ENCODE measurements at regions not wholly inside any gene's neighbourhood (a gene's known extent, or its start where the extent isn't known, plus 50 kb on each side); places are given as distances from the start of the nearest gene placed in this dataset.
A peak's percentile ranks its signal among the peaks of the same experiment; 100 is the strongest.

DNA sequence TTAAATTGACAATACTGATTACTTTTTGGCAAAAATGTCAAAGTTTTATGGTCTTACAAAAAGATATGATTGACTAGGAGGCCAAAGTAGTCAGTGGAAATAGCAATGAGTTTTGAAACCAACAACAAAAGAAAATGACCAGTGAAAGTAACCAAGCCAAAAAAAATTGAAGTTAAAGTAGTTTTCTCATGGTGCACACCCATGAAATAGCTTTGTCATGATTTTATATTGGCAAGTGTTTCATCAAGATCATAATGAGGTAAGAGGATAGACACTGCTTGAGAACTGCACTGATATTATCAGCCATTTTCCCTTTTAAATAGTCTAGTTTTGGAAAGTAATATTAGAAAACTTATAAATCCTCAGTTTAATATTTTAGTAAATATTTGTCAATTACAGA, 206.2 kb upstream of the ADAMTS5 start:
- Mint-ChIP-seq H3K36me3 (no peaks in the 10 kb centered on the region), H3K4me3 (no peak overlapping the region)
- TF ChIP-seq, protein P1, sequence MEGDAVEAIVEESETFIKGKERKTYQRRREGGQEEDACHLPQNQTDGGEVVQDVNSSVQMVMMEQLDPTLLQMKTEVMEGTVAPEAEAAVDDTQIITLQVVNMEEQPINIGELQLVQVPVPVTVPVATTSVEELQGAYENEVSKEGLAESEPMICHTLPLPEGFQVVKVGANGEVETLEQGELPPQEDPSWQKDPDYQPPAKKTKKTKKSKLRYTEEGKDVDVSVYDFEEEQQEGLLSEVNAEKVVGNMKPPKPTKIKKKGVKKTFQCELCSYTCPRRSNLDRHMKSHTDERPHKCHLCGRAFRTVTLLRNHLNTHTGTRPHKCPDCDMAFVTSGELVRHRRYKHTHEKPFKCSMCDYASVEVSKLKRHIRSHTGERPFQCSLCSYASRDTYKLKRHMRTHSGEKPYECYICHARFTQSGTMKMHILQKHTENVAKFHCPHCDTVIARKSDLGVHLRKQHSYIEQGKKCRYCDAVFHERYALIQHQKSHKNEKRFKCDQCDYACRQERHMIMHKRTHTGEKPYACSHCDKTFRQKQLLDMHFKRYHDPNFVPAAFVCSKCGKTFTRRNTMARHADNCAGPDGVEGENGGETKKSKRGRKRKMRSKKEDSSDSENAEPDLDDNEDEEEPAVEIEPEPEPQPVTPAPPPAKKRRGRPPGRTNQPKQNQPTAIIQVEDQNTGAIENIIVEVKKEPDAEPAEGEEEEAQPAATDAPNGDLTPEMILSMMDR (IDR thresholded peaks at IDR 0.05; ENCODE audit: unreplicated experiment), result no peak

DNA sequence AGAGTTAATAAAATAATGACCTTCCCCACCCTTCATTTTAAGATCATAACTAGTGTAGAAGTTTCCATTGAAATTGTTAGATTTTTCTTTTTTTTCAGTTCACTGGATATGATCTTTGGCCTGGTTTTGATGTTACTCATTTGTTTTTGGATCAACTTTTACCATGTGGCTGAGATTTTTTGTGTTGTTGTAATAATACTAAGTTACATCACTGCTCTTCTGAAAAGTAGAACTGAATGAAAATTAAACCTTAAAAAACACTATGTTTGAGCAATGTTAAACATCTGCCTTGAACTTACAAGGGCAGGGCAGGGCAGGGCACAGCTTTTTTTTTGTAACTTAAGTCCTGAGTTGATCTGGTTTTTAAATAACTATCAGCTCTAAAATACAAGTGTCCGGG, 204.8 kb upstream of the ADAMTS5 start:
- DNase-seq (ENCODE audit: low spot score in 2 of 2, unreplicated experiment in 2 of 2), result no peak
- Mint-ChIP-seq H3K27me3 (ENCODE audit: low read depth) (no peaks in the 10 kb centered on the region), H3K27ac (no peak overlapping the region), H3K4me3 (no peak overlapping the region), H3K36me3 (no peaks in the 10 kb centered on the region), H3K9me3 (peaks cover 14% of the 10 kb centered on the region), H3K4me1 (peaks cover 7% of the 10 kb centered on the region)
- TF ChIP-seq, protein P1 (IDR thresholded peaks at IDR 0.05; ENCODE audit: unreplicated experiment), result no peak

More for the DNA sequence above, 206.2 kb upstream of the ADAMTS5 start:
- H3K27ac Mint-ChIP-seq, result no peak overlapping the region
- H3K9me3 Mint-ChIP-seq, result peaks cover 14% of the 10 kb centered on the region
- peaks cover 7% of the 10 kb centered on the region for H3K4me1 Mint-ChIP-seq
- no peaks in the 10 kb centered on the region for H3K27me3 Mint-ChIP-seq (ENCODE audit: low read depth)
- no peak for DNase-seq (ENCODE audit: low spot score in 2 of 2, unreplicated experiment in 2 of 2)

DNA sequence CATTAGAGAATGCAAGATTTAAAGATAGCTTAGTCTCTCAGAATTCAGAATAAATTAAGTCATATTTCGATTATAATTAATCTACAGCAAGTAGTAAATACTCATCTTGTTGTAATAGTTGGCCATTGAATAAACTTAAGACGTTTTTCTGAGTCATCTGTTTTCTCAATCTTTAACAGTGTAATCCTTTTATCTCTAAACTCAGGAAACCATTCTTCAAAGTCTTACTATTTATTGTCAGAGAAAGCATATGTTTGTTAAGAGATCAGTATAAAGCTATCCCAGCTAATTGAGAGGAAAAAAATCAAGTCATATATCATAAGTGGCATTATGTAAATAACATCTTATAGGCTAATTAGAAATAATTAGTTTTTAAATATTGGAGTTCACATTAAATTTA, 201.2 kb upstream of the ADAMTS5 start:
- Mint-ChIP-seq H3K36me3 (no peaks in the 10 kb centered on the region), H3K4me1 (peaks cover 24% of the 10 kb centered on the region), H3K4me3 (no peak overlapping the region), H3K27me3 (ENCODE audit: low read depth) (no peaks in the 10 kb centered on the region), H3K9me3 (peaks cover 14% of the 10 kb centered on the region), H3K27ac (no peak overlapping the region)
- TF ChIP-seq, protein P1 (IDR thresholded peaks at IDR 0.05; ENCODE audit: unreplicated experiment), result no peak
- DNase-seq (ENCODE audit: low spot score in 2 of 2, unreplicated experiment in 2 of 2), result no peak

DNA sequence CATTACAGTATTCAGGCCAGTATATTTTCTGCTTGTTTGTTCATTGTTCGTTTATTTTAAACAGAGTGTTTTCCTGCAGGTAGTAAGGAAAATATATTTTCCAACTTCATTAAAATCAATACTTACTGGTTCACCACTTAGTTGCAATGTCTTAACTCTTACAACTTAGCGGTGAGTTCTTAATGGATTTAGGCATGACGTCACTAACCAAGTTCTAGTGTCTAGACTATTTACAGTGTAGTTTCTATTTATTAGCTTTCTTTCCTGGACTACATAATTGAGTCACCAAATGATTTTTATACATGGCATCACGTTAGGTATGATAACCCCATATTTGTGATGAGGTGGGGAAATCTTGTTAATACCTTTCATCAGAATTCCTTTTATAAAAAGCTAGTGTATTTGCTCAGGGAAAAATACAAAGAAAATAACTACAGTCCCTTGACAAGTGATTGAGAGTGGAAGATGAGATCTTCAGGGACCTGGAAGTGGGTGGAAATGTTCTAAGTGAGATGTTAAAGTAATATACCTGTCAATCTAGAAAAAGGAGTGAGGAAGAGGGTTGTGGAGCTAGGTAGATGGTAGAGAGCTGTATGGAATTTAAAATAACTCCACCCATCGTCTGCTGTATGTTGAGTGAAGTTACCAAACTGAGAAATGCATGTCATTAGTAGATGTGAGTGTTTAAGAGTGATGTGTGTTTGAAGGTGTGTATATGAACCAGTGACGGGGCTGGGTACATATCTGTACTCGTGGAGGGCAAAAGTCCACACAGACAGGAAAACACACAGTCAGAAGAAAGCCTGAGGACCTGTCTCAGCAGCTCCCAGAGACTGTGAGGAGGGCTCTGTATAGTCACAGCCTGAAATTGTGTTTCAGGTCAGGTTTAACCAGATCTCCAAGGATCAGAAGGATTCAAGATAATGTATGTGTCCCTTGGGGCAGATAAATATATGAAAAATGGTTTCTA, 197.6 kb upstream of the ADAMTS5 start:
- no peak overlapping the region for H3K4me3 Mint-ChIP-seq
- no peak for DNase-seq (ENCODE audit: low spot score in 2 of 2, unreplicated experiment in 2 of 2)

DNA sequence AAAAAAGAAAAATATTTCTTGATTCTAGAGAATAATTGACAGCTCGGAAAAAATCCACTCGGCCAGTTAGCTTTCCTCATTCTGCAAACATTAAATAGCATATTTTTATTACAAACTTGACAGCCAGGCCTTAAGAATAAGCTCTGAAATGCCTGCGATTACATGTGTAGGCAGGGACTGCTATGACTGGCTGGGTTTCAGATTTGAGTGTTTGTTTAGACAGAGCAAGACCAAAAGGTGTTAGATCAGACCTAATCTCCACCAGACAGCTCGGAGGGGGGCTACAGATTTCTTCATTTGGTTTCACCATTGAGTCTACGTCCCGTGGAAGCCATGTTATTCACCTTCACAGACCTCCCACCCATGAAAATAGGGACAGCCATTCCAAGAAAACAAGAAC, 192.1 kb upstream of the ADAMTS5 start:
- H3K27me3 Mint-ChIP-seq (ENCODE audit: low read depth), result no peaks in the 10 kb centered on the region
- peaks cover 2% of the 10 kb centered on the region for H3K36me3 Mint-ChIP-seq
- no peak overlapping the region for H3K4me3 Mint-ChIP-seq
- peaks cover 4% of the 10 kb centered on the region for H3K9me3 Mint-ChIP-seq
- H3K27ac Mint-ChIP-seq, result peak overlapping the region; percentile 6
- H3K4me1 Mint-ChIP-seq, result peaks cover 14% of the 10 kb centered on the region
- TF ChIP-seq, protein P1 (IDR thresholded peaks at IDR 0.05; ENCODE audit: unreplicated experiment), result no peak
- DNase-seq (ENCODE audit: low spot score in 2 of 2, unreplicated experiment in 2 of 2), result no peak

More for the DNA sequence above, 197.6 kb upstream of the ADAMTS5 start:
- Mint-ChIP-seq H3K4me1 (peaks cover 25% of the 10 kb centered on the region), H3K27ac (peak overlapping the region; percentile 48), H3K36me3 (no peaks in the 10 kb centered on the region), H3K9me3 (peaks cover 6% of the 10 kb centered on the region), H3K27me3 (ENCODE audit: low read depth) (no peaks in the 10 kb centered on the region)
- TF ChIP-seq, protein P1 (IDR thresholded peaks at IDR 0.05; ENCODE audit: unreplicated experiment), result no peak

Measured in mesothelial cell of epicardium (in vitro differentiated cells).